ENCODE measurements at regions not wholly inside any gene's neighbourhood (a gene's known extent, or its start where the extent isn't known, plus 50 kb on each side); places are given as distances from the start of the nearest gene placed in this dataset.

- TF ChIP-seq, protein P1, sequence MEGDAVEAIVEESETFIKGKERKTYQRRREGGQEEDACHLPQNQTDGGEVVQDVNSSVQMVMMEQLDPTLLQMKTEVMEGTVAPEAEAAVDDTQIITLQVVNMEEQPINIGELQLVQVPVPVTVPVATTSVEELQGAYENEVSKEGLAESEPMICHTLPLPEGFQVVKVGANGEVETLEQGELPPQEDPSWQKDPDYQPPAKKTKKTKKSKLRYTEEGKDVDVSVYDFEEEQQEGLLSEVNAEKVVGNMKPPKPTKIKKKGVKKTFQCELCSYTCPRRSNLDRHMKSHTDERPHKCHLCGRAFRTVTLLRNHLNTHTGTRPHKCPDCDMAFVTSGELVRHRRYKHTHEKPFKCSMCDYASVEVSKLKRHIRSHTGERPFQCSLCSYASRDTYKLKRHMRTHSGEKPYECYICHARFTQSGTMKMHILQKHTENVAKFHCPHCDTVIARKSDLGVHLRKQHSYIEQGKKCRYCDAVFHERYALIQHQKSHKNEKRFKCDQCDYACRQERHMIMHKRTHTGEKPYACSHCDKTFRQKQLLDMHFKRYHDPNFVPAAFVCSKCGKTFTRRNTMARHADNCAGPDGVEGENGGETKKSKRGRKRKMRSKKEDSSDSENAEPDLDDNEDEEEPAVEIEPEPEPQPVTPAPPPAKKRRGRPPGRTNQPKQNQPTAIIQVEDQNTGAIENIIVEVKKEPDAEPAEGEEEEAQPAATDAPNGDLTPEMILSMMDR (IDR thresholded peaks at IDR 0.05; ENCODE audit: insufficient read depth, low read length) = no peak
- TF ChIP-seq POLR2AphosphoS5 (IDR thresholded peaks at IDR 0.05; ENCODE audit: low read depth) = no peak
- no peak for TF ChIP-seq REST (IDR thresholded peaks at IDR 0.05; ENCODE audit: insufficient replicate concordance, low read depth)
Measured at GRCh38 chr18:22603902-22604301, 186.2 kb upstream of the CTAGE1 start.

Data from HL-60 (cell line).